Psoas muscle (tissue), 7 donors: ENCODE measurements at regions not wholly inside any gene's neighbourhood (a gene's known extent, or its start where the extent isn't known, plus 50 kb on each side); places are given as distances from the start of the nearest gene placed in this dataset.

Experiments
- ATAC-seq, 4 donors: fragments of 200-7000 bp; cut with Tn5 transposase; one replicate each; pipeline ENCODE4 v1.9.1; 2020; ENCODE audit warnings: moderate library complexity in 3 of 4, mild to moderate bottlenecking in 2 of 4
- DNase-seq, 2 donors: peaks; one replicate each; pipeline ENCODE4 v3.0.0-alpha.2; 2020
- H3K27ac ChIP-seq: fragments of 200-600 bp; one replicate; pipeline ENCODE4 v1.8.0; 2022
- H3K27me3 ChIP-seq, 3 donors: fragments of 200-600 bp in 1 of 3; one replicate each; pipeline versions ENCODE4 v1.6.1 to v1.8.0; 2013 to 2022; ENCODE audit warnings: low read length in 2 of 3, mild to moderate bottlenecking in 2 of 3, moderate library complexity in 1 of 3; ENCODE audit not compliant: insufficient read depth in 3 of 3
- H3K36me3 ChIP-seq, 2 donors: fragments of 200-600 bp in 1 of 2; one replicate each; pipeline versions ENCODE4 v1.6.1 to v1.8.0; 2013 to 2022; ENCODE audit warnings: low read depth in 1 of 2, mild to moderate bottlenecking in 1 of 2, moderate library complexity in 1 of 2; ENCODE audit not compliant: insufficient read depth in 1 of 2
- H3K4me1 ChIP-seq: fragments of 200-600 bp; one replicate; pipeline ENCODE4 v1.8.0; 2022
- H3K4me3 ChIP-seq: fragments of 200-600 bp; one replicate; pipeline ENCODE4 v1.8.0; 2022; ENCODE audit warnings: mild to moderate bottlenecking
- H3K9me3 ChIP-seq: fragments of 200-600 bp; one replicate; pipeline ENCODE4 v1.8.0; 2022
- CTCF ChIP-seq: fragments of 200-600 bp; IDR thresholded peaks from one replicate; pipeline ENCODE4 v1.8.0; 2022; ENCODE audit warnings: antibody characterized with exemption
- WGBS, 3 donors: extraction: QIAGEN DNeasy Blood & Tissue Kit; methylation state at CpG; one replicate each; pipeline versions ENCODE4 v1.1.6 to v1.1.7; 2013; 5-methylcytosine and 5-hydroxymethylcytosine counted together
- intact Hi-C, 2 donors: fragments of 100-400 bp; cut with DNase I; formaldehyde crosslinking; loops; one replicate each; pipeline versions ENCODE4 v1.11.0 to v1.14.2; 2022
- donor health status: healthy with polysubstance abuse.
- donor health status: DM: no; HTN: no; CAD: no; lungs with moderate emphysema.
- donor health status: Bipolar disorder and iron deficiency.
- donor health status: healthy.
- donor health status: DM: yes; HTN: yes; CAD: no.
- donor health status: DM: no; HTN: no; CAD: no.
- donor health status: DM: yes; HTN: yes; CAD: no.

DNA sequence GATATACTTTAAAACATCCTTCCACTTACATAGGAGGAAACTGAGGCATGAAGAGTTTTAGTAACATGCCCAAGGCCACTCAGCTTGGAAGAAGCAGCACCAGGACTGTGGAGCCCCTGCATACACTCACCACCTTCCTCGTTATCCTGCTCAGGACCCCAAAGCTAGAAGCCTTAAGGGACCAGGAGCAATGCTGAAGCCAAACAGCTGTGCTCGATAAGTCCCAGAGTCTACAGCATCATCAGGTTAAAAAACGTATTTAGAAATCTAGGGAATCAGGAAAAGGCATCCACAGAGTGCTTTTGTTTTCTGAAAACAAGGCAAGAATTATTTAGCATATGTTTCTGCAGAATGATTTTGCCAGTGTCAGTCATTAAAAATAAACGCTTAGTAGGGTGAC is 301.7 kb upstream of the ESRRG start:
- intact Hi-C loops, result no loop called here
- DNase-seq, result no peak
- no peak overlapping the region for H3K27ac ChIP-seq
- no peak for TF ChIP-seq CTCF
- no peak overlapping the region for H3K4me3 ChIP-seq
- H3K9me3 ChIP-seq, result no peaks in the 10 kb centered on the region
- H3K4me1 ChIP-seq, result no peaks in the 10 kb centered on the region
- ATAC-seq, result no peak
- H3K27me3 ChIP-seq, result no peaks in the 10 kb centered on the region
- 63 to 73% (median 68%) methylated on average over 4 of the region's 4 CpGs for WGBS, 3 donors
- no peaks in the 10 kb centered on the region for H3K36me3 ChIP-seq

GRCh38 chr1:217021956-217022355 is 298.7 kb upstream of the ESRRG start:
- WGBS, 3 donors, result 39 to 43% (median 39%) methylated on average over 2 of the region's 2 CpGs
- intact Hi-C loops, result no loop called here
- ATAC-seq, result no peak

GRCh38 chr1:217021400-217021799 is 298.2 kb upstream of the ESRRG start:
- Histone ChIP-seq H3K27ac (no peak overlapping the region), H3K36me3 (no peaks in the 10 kb centered on the region), H3K27me3 (no peaks in the 10 kb centered on the region), H3K9me3 (no peaks in the 10 kb centered on the region), H3K4me1 (no peaks in the 10 kb centered on the region), H3K4me3 (no peak overlapping the region)
- no peak for TF ChIP-seq CTCF
- intact Hi-C loops, result no loop called here
- no peak for DNase-seq
- ATAC-seq, result no peak
- WGBS, 3 donors, result 38 to 49% (median 47%) methylated on average over 2 of the region's 2 CpGs

More at GRCh38 chr1:217021956-217022355, 298.7 kb upstream of the ESRRG start:
- TF ChIP-seq CTCF, result no peak
- no peak for DNase-seq
- Histone ChIP-seq H3K27ac (no peak overlapping the region), H3K36me3 (no peaks in the 10 kb centered on the region), H3K4me1 (no peaks in the 10 kb centered on the region), H3K4me3 (no peak overlapping the region), H3K27me3 (no peaks in the 10 kb centered on the region), H3K9me3 (no peaks in the 10 kb centered on the region)

GRCh38 chr1:217019475-217019874 is 296.2 kb upstream of the ESRRG start:
- H3K4me3 ChIP-seq, result no peak overlapping the region
- no peak overlapping the region for H3K27ac ChIP-seq
- no peak for TF ChIP-seq CTCF
- DNase-seq, result no peak
- H3K27me3 ChIP-seq, result no peaks in the 10 kb centered on the region
- WGBS, 3 donors, result 66 to 78% (median 70%) methylated on average over 2 of the region's 2 CpGs
- H3K9me3 ChIP-seq, result no peaks in the 10 kb centered on the region
- intact Hi-C loops, result no loop called here
- no peak for ATAC-seq
- no peaks in the 10 kb centered on the region for H3K36me3 ChIP-seq
- no peaks in the 10 kb centered on the region for H3K4me1 ChIP-seq

- intact Hi-C loops, result no loop called here
- ATAC-seq (no peak), DNase-seq (no peak)
- H3K27me3 ChIP-seq, result no peaks in the 10 kb centered on the region
- H3K27ac ChIP-seq, result no peak overlapping the region
- no peaks in the 10 kb centered on the region for H3K9me3 ChIP-seq
- H3K36me3 ChIP-seq, result no peaks in the 10 kb centered on the region
- no peak for TF ChIP-seq CTCF
- H3K4me3 ChIP-seq, result no peak overlapping the region
- no peaks in the 10 kb centered on the region for H3K4me1 ChIP-seq
- WGBS, 3 donors, result 32 to 59% (median 36%) methylated on average over 3 of the region's 3 CpGs
Measured at GRCh38 chr1:217018648-217019047, 295.4 kb upstream of the ESRRG start.
